ENCODE measurements at regions not wholly inside any gene's neighbourhood (a gene's known extent, or its start where the extent isn't known, plus 50 kb on each side); places are given as distances from the start of the nearest gene placed in this dataset.

GRCh38 chr5:35461530-35461929 lies 156.1 kb upstream of the SPEF2 start:
- intact Hi-C loops (cut with DNase I) = no loop called here
- DNase-seq = no peak
- H3K9me3 ChIP-seq = peaks cover 0 to 3% (median 0%) of the 10 kb centered on the region in 3 donors
- no peak for TF ChIP-seq POLR2A (IDR thresholded peaks at IDR 0.05)
- TF ChIP-seq CTCF (IDR thresholded peaks at IDR 0.05) = no peak
- H3K27ac ChIP-seq = no peak overlapping the region
- no peak overlapping the region for H3K4me3 ChIP-seq
- H3K36me3 ChIP-seq = no peaks in the 10 kb centered on the region
- H3K4me1 ChIP-seq = peaks cover 0 to 14% (median 0%) of the 10 kb centered on the region in 3 donors
- H3K27me3 ChIP-seq = no peaks in the 10 kb centered on the region
- WGBS, 2 donors = 67 to 78% methylated on average over 2 of the region's 2 CpGs

- DNase-seq = no peak
- no peak for TF ChIP-seq POLR2A (IDR thresholded peaks at IDR 0.05)
- TF ChIP-seq CTCF (IDR thresholded peaks at IDR 0.05) = no peak
- no peaks in the 10 kb centered on the region for H3K27me3 ChIP-seq
- no peaks in the 10 kb centered on the region for H3K36me3 ChIP-seq
- no peak overlapping the region for H3K27ac ChIP-seq
- H3K9me3 ChIP-seq = peaks cover 0 to 9% (median 0%) of the 10 kb centered on the region in 3 donors
- H3K4me3 ChIP-seq = no peak overlapping the region
- peaks cover 0 to 14% (median 0%) of the 10 kb centered on the region in 3 donors for H3K4me1 ChIP-seq
- intact Hi-C loops (cut with DNase I) = no loop called here
- 0 to 21% methylated on average over 1 of the region's 1 CpG for WGBS, 2 donors
Observed at GRCh38 chr5:35458824-35459207, 158.8 kb upstream of the SPEF2 start.

GRCh38 chr5:35457912-35458823 lies 159.5 kb upstream of the SPEF2 start:
- H3K27ac ChIP-seq = no peak overlapping the region
- 61 to 65% methylated on average over 5 of the region's 5 CpGs for WGBS, 2 donors
- peaks cover 0 to 14% (median 0%) of the 10 kb centered on the region in 3 donors for H3K4me1 ChIP-seq
- intact Hi-C loops (cut with DNase I) = no loop called here
- H3K9me3 ChIP-seq = peaks cover 0 to 9% (median 0%) of the 10 kb centered on the region in 3 donors
- TF ChIP-seq POLR2A (IDR thresholded peaks at IDR 0.05) (no peak), CTCF (IDR thresholded peaks at IDR 0.05) (no peak)
- H3K36me3 ChIP-seq = no peaks in the 10 kb centered on the region
- H3K27me3 ChIP-seq = no peaks in the 10 kb centered on the region
- H3K4me3 ChIP-seq = no peak overlapping the region
- DNase-seq = no peak

DNA sequence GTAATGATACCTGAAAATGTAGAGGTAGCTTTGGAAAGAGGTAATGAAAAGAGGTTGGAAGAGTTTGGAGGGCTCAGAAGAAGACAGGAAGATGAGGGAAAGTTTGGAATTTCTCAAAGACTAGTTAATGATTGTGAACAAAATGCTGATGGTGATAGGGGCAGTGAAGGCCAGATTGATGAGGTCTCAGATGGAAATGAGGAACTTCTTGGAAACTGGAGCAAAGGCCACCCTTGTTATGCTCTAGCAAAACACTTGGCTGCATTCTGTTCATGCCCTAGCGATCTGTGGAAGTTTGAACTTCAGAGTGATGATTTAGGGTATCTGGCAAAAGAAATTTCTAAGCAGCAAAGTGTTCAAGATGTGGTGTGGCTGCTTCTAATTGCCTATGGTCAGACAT lies 161.2 kb upstream of the SPEF2 start:
- TF ChIP-seq POLR2A (IDR thresholded peaks at IDR 0.05) = no peak
- no peak for TF ChIP-seq CTCF (IDR thresholded peaks at IDR 0.05)
- H3K27me3 ChIP-seq = no peaks in the 10 kb centered on the region
- 63 to 91% methylated on average over 1 of the region's 1 CpG for WGBS, 2 donors
- no peak for DNase-seq
- H3K9me3 ChIP-seq = peaks cover 0 to 9% (median 0%) of the 10 kb centered on the region in 3 donors
- intact Hi-C loops (cut with DNase I) = no loop called here
- H3K36me3 ChIP-seq = no peaks in the 10 kb centered on the region
- H3K4me3 ChIP-seq = no peak overlapping the region
- peaks cover 0 to 14% (median 0%) of the 10 kb centered on the region in 3 donors for H3K4me1 ChIP-seq
- no peak overlapping the region for H3K27ac ChIP-seq

DNA sequence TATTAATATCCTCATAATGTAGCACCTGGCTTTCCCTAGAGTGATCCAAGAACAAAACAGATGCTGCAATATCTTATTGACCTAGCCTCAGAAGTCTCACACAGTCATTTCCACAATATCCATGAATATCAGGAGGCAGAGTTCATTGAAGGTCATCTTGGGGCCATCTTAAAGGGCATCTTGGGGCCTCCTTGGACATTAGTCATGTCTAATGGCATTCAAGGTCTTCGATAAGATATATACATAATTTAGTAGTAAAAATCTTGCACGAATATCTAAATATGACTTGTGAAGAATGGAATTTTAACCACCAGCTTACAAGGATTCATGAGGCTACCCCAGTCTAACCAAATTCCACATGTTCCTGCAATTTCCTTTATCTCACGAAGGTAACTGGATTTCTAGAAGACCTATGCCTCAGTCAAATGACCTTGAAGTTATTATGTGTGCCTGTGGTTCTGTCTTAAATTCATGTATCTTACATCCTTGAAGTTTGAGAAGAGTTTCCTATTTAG lies 163.6 kb upstream of the SPEF2 start:
- DNase-seq = no peak
- Histone ChIP-seq H3K27me3 (no peaks in the 10 kb centered on the region), H3K36me3 (no peaks in the 10 kb centered on the region), H3K4me1 (peaks cover 0 to 9% (median 0%) of the 10 kb centered on the region in 3 donors), H3K9me3 (peaks cover 0 to 9% (median 0%) of the 10 kb centered on the region in 3 donors), H3K27ac (no peak overlapping the region), H3K4me3 (no peak overlapping the region)
- intact Hi-C loops (cut with DNase I) = no loop called here
- TF ChIP-seq POLR2A (IDR thresholded peaks at IDR 0.05) (no peak), CTCF (IDR thresholded peaks at IDR 0.05) (no peak)
- whole genome bisulfite sequencing, 2 donors = 79 to 92% methylated on average over 3 of the region's 3 CpGs

Data from esophagus squamous epithelium (tissue), 5 donors.